Astrocyte of the spinal cord (primary cell): ENCODE measurements at regions not wholly inside any gene's neighbourhood (a gene's known extent, or its start where the extent isn't known, plus 50 kb on each side); places are given as distances from the start of the nearest gene placed in this dataset.
"Not testable (repeated sequence)": the region's sequence is repeated elsewhere in the genome, so short reads cannot be mapped to it uniquely, and the experiment has no call there.

Source experiments
- DNase-seq: peaks from one replicate; pipeline ENCODE4 v3.0.0; 2011; ENCODE audit warnings: low read depth, low spot score
- H3K4me3 ChIP-seq: 2 replicates; pipeline ENCODE4 v1.5.1; 2011; ENCODE audit warnings: low read depth, mild to moderate bottlenecking, low read length, moderate library complexity
- CTCF ChIP-seq: IDR thresholded peaks from 2 replicates; pipeline ENCODE4 v1.5.1; 2012; ENCODE audit warnings: low read depth, mild to moderate bottlenecking, low read length, inconsistent platforms
- in situ Hi-C: cut with HindIII; loops from 2 replicates; pipeline ENCODE4 v1.10.0; 2017; ENCODE audit warnings: low sequenced_read_pairs

- H3K4me3 ChIP-seq: no peak overlapping the region
- in situ Hi-C loops: no loop called here
- no peak for TF ChIP-seq CTCF
- no peak for DNase-seq
Measured at GRCh38 chr3:186444974-186445373, 82.9 kb upstream of the DGKG start.

GRCh38 chr3:186444288-186444687, 82.3 kb upstream of the DGKG start:
- no peak overlapping the region for H3K4me3 ChIP-seq
- no peak for TF ChIP-seq CTCF
- in situ Hi-C loops: no loop called here
- DNase-seq: no peak

- DNase-seq, H3K4me3 ChIP-seq, in situ Hi-C loops: not testable (repeated sequence)
Measured at GRCh38 chr3:186442979-186443378, 80.9 kb upstream of the DGKG start.

- no peak for TF ChIP-seq CTCF
- DNase-seq: no peak
- H3K4me3 ChIP-seq: no peak overlapping the region
- in situ Hi-C loops: no loop called here
Measured at GRCh38 chr3:186442162-186442561, 80.1 kb upstream of the DGKG start.

- H3K4me3 ChIP-seq: no peak overlapping the region
- in situ Hi-C loops: no loop called here
- TF ChIP-seq CTCF: no peak
- DNase-seq: no peak
Measured at GRCh38 chr3:186440891-186441290, 78.9 kb upstream of the DGKG start.

- no peak overlapping the region for H3K4me3 ChIP-seq
- no peak for DNase-seq
- in situ Hi-C loops: no loop called here
- TF ChIP-seq CTCF: no peak
Measured at GRCh38 chr3:186439725-186440124, 77.7 kb upstream of the DGKG start.

GRCh38 chr3:186435332-186435731, 73.3 kb upstream of the DGKG start:
- DNase-seq, in situ Hi-C loops, H3K4me3 ChIP-seq: not testable (repeated sequence)
